ENCODE measurements at regions not wholly inside any gene's neighbourhood (a gene's known extent, or its start where the extent isn't known, plus 50 kb on each side); places are given as distances from the start of the nearest gene placed in this dataset.

GRCh38 chr2:122703676-122704075, 948.2 kb downstream of the TSN start (continued):
- TF ChIP-seq MAZ (CRISPR knock-in tag; conservative IDR thresholded peaks at IDR 0.05 in 1 of 2, IDR thresholded peaks at IDR 0.05 in 1 of 2) (no peak), SRSF9 (IDR thresholded peaks at IDR 0.05; ENCODE audit: borderline replicate concordance, low read depth, low read length) (no peak)
- TF ChIP-seq, protein P1, sequence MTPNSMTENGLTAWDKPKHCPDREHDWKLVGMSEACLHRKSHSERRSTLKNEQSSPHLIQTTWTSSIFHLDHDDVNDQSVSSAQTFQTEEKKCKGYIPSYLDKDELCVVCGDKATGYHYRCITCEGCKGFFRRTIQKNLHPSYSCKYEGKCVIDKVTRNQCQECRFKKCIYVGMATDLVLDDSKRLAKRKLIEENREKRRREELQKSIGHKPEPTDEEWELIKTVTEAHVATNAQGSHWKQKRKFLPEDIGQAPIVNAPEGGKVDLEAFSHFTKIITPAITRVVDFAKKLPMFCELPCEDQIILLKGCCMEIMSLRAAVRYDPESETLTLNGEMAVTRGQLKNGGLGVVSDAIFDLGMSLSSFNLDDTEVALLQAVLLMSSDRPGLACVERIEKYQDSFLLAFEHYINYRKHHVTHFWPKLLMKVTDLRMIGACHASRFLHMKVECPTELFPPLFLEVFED (CRISPR knock-in tag; conservative IDR thresholded peaks at IDR 0.05), result no peak

DNA sequence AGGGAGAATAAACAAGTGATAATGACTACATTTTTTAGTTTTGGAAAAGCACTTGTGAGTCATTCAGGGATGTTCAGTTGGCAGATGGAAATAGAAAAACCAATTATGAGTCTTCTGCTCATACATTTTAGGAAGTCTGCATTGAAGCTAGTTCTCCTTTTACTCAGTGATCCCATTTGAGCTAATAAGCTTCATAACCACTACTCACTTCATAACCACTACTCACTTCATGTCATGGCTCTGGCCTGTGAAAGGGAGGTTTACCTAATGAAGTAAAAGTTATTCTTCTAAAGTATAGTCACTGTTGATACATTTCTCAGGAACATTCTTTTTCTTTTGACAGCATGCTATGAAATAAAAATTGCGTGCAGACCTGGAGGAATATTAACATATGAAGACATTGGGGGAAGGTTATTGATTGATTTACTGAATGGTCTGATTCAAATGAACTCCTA, 948.7 kb downstream of the TSN start:
- H3K4me1 ChIP-seq (replicated peaks in 1 of 2; ENCODE audit: control insufficient read depth in 2 of 2, insufficient read depth in 2 of 2, low read length in 2 of 2), result no peaks in the 10 kb centered on the region
- no peak for DNase-seq (ENCODE audit: extremely low read depth in 1 of 4, low spot score in 3 of 4)
- TF ChIP-seq GABPA (tag; conservative IDR thresholded peaks at IDR 0.05; ENCODE audit: low read depth) (no peak), HOXB6 (CRISPR knock-in tag; IDR thresholded peaks at IDR 0.05; ENCODE audit: borderline replicate concordance) (no peak), ZFPM2 (CRISPR knock-in tag; IDR thresholded peaks at IDR 0.05) (no peak), EHMT2 (IDR thresholded peaks at IDR 0.05) (no peak), MAX (CRISPR knock-in tag; IDR thresholded peaks at IDR 0.05) (no peak), ZNF785 (CRISPR knock-in tag; IDR thresholded peaks at IDR 0.05) (no peak), ZNF589 (CRISPR knock-in tag; IDR thresholded peaks at IDR 0.05; ENCODE audit: low read depth) (no peak), MTA2 (IDR thresholded peaks at IDR 0.05; ENCODE audit: low read depth) (no peak), TCFL5 (CRISPR knock-in tag; conservative IDR thresholded peaks at IDR 0.05) (no peak), ZNF778 (CRISPR knock-in tag; IDR thresholded peaks at IDR 0.05) (no peak), DACH1 (IDR thresholded peaks at IDR 0.05; ENCODE audit: partially characterized antibody) (no peak), ATF4 (CRISPR knock-in tag; IDR thresholded peaks at IDR 0.05) (no peak), NR2F6 (CRISPR knock-in tag; IDR thresholded peaks at IDR 0.05) (no peak), MTA1 (IDR thresholded peaks at IDR 0.05; ENCODE audit: borderline replicate concordance) (no peak)
- TF ChIP-seq, protein P1 (CRISPR knock-in tag; conservative IDR thresholded peaks at IDR 0.05), result no peak
- TF ChIP-seq, protein P2, sequence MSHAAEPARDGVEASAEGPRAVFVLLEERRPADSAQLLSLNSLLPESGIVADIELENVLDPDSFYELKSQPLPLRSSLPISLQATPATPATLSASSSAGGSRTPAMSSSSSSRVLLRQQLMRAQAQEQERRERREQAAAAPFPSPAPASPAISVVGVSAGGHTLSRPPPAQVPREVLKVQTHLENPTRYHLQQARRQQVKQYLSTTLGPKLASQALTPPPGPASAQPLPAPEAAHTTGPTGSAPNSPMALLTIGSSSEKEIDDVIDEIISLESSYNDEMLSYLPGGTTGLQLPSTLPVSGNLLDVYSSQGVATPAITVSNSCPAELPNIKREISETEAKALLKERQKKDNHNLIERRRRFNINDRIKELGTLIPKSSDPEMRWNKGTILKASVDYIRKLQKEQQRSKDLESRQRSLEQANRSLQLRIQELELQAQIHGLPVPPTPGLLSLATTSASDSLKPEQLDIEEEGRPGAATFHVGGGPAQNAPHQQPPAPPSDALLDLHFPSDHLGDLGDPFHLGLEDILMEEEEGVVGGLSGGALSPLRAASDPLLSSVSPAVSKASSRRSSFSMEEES (CRISPR knock-in tag; IDR thresholded peaks at IDR 0.05), result no peak

More for the DNA sequence above, 948.7 kb downstream of the TSN start:
- WGBS (ENCODE audit: insufficient coverage, low coverage, missing lambda C conversion rate), result 0% methylated on average over 1 of the region's 1 CpG
- no TSS peak for BruUV-seq (replicated peaks)
- ATAC-seq (no peak), FAIRE-seq (no peak)
- Histone ChIP-seq H3K27ac (ENCODE audit: extremely low read depth, low read depth, low read length) (no peak overlapping the region), H3K36me3 (ENCODE audit: control insufficient read depth, insufficient read depth, low read length) (no peaks in the 10 kb centered on the region), H3K9me3 (replicated peaks; ENCODE audit: control insufficient read depth, insufficient read depth, low read depth, low read length) (no peaks in the 10 kb centered on the region), H3K4me2 (ENCODE audit: insufficient read depth, low read length) (no peak overlapping the region), H2AFZ (ENCODE audit: low read depth, low read length) (no peak overlapping the region), H3K79me2 (ENCODE audit: control insufficient read depth, insufficient read depth, low read length) (no peaks in the 10 kb centered on the region), H3K9me1 (ENCODE audit: control insufficient read depth, insufficient read depth, low read length) (no peaks in the 10 kb centered on the region), H3K4me3 (no peak overlapping the region), H3K9ac (ENCODE audit: insufficient read depth in 1 of 2, low read depth in 2 of 2, low read length in 2 of 2) (no peak overlapping the region), H3K27me3 (ENCODE audit: control insufficient read depth in 2 of 2, insufficient read depth in 2 of 2, low read length in 2 of 2) (no peaks in the 10 kb centered on the region), H4K20me1 (replicated peaks; ENCODE audit: control insufficient read depth, insufficient read depth, low read length) (no peaks in the 10 kb centered on the region)
- intact Hi-C loops (cut with micrococcal nuclease), result no loop called here
- ChIA-PET POLR2A (no interaction called here), CTCF (ENCODE audit: low intra/inter-chr PET ratio) (no interaction called here)
- in situ Hi-C loops (cut with MboI), result no loop called here
